Stimulated activated CD4-positive, alpha-beta T cell treated with anti-CD3 and anti-CD28 coated beads, Interleukin-12 subunit alpha, Interleukin-12 subunit beta, amount 100 ng/mL, for 48 hours (primary cell): ENCODE measurements at regions not wholly inside any gene's neighbourhood (a gene's known extent, or its start where the extent isn't known, plus 50 kb on each side); places are given as distances from the start of the nearest gene placed in this dataset.
"Not testable (repeated sequence)": the region's sequence is repeated elsewhere in the genome, so short reads cannot be mapped to it uniquely, and the experiment has no call there.

Experiments
- DNase-seq, 3 donors: peaks; one replicate each; pipeline ENCODE4 v3.0.0-alpha.2; 2020; ENCODE audit warnings: low read depth in 2 of 3, low spot score in 1 of 3

DNA sequence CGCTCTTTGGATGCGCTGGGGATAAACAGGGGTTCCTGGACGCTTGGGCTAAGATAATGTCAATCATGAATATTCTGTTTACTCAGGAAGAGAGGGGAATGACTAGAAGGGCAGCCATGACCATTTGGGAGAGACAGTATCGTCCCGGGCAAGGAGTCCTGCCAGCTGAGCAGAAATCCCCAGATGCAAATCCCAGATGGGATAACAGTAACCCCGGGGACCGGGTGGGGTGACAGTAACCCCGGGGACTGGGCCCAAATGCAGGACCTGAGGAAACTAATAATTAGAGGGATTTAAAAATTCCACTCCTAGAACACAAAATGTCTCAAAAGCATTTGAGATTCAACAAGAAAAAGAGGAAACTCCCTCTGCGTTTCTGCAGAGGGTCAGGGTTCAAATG is 189.0 kb upstream of the PPP1R26 start:
- no peak for DNase-seq

- DNase-seq = no peak
Observed at GRCh38 chr9:135291165-135291564, 188.4 kb upstream of the PPP1R26 start.

DNA sequence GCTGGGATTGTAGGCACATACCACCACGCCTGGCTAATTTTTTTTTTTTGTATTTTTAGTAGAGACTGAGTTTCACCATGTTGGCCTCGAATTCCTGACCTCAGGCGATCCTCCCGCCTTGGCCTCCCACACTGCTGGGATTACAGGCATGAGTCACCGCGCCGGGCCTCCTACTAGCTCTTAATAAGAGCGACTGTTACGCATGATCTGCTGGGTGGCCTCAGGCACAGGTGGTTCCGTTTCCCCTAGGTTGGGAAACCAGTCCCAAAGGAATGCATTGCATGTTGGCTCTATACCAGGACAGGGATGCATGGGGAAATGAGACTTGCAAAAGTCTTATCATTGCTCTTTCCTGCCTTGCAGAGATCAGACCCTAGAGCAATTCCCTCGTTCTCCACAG is 184.7 kb upstream of the PPP1R26 start:
- no peak for DNase-seq

GRCh38 chr9:135295551-135296300 is 183.9 kb upstream of the PPP1R26 start:
- no peak for DNase-seq

- DNase-seq = no peak
Observed at GRCh38 chr9:135296735-135297455, 182.7 kb upstream of the PPP1R26 start.

DNA sequence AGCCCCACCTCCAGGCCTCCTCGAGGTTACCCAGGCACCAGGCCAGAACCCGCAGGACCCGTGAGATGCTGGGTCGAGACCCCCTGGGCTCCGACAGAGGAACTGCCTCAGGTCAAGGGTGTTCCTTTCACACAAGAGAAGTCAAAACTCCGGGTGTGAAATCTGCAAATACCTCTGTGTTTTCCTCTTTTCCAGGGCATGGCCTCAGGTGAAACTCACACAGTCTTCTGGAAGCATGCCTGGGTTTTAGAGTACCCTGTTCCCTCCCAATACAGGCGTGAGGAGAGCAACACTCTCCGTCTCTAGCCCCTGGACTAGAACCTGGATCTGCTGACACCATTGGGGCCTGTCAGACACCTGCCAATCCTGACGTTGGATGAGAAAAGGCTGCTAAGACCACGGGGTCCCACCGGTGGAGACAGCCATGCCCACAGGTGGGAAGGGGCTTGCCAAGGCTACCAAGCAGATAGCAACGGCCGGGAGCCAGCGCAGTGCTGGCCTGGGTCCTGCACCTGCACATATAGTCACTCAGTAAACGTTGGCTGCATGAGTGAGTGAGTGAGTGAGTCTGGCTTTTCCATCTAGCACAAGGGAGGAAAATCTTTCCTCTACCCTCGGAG is 182.0 kb upstream of the PPP1R26 start:
- DNase-seq = no peak

DNA sequence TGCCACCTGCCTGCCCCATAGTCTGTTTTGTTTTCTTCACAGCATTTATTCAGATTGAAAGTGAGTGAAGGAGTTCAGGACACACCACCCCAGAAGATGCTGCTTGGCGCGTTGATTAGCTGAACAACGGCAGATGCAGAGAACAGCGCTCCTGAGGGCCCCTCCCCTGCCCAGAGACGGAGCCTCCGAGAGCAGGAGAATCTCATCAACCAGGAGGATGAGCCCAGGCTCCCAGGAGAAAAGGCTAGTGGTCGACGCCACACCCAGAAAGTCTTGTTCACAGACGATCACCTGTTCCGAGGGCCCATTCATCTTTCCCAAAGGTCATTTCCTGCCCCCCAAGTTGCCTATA is 180.4 kb upstream of the PPP1R26 start:
- no peak for DNase-seq

DNA sequence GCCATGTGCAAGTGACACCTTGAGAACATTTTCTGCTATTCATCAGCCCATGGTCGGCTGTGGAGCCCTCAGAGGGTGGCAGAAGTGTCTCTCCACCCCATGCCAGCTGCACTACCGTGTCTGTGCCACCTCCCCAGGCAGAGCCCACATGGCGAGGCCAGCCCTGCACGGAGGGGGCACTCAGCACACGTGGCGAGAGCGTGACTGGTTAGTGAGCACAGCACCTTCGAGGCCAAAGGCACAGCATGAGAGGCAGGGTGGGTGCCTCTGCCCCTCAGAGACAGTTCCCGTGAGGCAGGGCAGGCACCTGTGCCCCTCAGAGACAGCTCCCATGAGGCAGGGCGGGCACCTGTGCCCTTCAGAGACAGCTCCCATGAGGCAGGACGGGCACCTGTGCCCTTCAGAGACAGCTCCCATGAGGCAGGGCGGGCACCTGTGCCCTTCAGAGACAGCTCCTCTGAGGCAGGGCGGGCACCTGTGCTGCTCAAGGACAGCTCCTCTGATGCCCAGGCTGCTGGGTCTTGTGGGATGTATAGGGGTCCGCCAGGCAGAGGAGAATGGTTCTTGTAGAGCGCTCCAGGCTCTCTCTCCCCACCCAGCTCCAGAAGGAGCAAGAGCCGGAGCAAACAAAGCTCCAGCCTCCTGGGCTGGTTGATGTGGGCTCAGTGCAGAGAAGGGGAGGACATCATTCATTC is 179.8 kb upstream of the PPP1R26 start:
- DNase-seq = no peak

GRCh38 chr9:135300346-135301141 is 179.0 kb upstream of the PPP1R26 start:
- DNase-seq = no peak

- no peak for DNase-seq
Observed at GRCh38 chr9:135301271-135302263, 178.0 kb upstream of the PPP1R26 start.

GRCh38 chr9:135302329-135303279 is 177.0 kb upstream of the PPP1R26 start:
- DNase-seq = no peak

DNA sequence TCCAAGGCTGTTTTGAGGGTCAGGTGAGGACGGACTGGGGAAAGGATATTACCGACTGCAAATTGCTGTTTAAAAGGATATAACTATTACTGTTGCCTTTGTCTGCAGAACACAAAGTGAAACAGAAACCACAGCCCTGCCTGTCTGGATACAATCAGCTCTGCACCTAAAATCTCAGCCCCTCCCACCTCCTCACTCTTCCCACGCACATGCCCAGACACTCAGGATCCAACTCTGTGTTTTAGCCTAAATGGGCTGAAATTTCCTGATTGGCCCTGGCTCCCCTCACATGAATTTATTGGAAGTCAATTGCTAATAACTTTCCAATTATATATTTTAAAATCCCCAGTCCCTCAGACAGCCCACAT is 176.3 kb upstream of the PPP1R26 start:
- DNase-seq = no peak

DNA sequence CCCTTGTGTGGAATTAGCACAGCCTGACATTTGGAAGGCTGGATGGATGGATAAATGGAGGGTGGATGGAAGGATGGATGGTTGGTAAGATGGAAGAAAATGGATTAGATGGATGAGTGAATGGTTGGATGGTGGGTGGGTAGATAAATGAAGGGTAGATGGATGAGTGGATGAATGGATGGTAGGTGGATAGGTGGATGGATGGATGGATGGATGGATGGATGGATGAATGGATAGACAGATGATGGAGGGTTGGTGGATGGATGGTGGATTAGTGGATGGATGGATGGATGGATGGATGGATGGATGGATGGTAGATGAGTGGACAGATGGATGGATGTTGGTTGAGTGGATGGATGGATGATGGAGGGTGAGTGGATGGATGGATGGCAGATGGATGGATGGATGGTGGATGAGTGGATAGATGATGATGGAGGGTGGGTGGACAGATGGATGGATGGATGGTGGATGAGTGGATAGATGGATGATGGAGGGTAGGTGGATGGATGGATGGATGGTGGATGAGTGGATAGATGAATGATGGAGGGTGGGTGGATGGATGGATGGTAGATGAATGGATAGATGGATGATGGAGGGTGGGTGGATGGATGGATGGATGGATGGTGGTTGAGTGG is 175.6 kb upstream of the PPP1R26 start:
- DNase-seq = no peak

DNA sequence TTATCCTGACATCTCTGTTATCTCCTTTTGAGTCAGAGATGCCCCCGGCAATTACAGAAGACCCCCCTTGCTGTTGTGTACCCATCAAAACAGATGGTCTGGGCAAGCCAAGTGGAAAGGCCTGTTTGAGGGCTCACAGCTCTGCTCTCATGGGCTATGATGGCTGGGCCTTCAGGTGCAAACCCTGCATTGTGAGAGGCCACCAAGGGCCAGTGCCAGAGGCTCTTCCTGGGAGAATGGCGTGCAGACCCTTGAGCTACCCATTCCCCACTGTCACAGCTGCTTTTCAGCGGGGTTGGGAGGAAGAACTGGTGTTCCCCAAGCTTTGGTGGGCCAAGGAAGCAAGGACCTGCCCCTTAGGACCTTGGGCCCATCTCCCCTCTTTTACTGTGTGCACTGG is 174.7 kb upstream of the PPP1R26 start:
- no peak for DNase-seq

DNA sequence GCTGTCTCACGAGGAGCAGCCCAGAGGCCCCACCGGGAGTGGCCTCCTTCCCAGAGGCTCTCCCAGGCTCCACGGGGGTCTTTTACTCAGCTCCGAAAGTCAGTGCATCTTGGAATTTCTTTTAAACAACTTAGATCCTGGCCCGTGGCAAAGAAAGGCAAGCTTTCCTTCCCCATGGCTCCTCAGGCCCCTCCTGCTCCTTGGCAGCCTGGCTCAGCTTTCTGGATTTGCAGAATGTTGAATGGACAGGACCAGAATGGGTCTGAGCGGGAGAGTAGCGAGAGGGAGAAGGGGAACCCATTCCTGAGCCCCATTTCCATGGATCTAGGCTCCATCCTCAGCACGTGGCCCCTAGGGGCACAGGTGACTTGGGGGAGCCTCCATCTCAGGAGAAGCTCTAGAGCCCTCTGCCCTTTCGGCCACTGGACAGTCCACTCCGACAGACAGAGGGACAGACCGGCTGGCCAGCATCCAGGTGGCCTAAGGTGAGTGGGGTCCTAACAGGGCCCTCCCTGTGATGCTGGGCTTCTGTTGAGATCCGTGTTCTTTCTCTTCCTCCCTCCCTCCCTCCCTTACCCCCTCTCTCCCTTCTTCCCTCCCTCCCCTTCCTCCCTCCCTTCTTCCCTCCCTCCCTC is 173.9 kb upstream of the PPP1R26 start:
- no peak for DNase-seq

- no peak for DNase-seq
Observed at GRCh38 chr9:135306699-135307098, 172.9 kb upstream of the PPP1R26 start.

- DNase-seq = no peak
Observed at GRCh38 chr9:135307300-135307699, 172.3 kb upstream of the PPP1R26 start.

GRCh38 chr9:135307919-135308318 is 171.7 kb upstream of the PPP1R26 start:
- not testable (repeated sequence) for DNase-seq
